ENCODE measurements at regions not wholly inside any gene's neighbourhood (a gene's known extent, or its start where the extent isn't known, plus 50 kb on each side); places are given as distances from the start of the nearest gene placed in this dataset.

- no peak for DNase-seq (ENCODE audit: low read depth in 2 of 2)
Measured at GRCh38 chrX:118167361-118167760, 50.8 kb upstream of the KLHL13 start.

- no peak for DNase-seq (ENCODE audit: low read depth in 2 of 2)
Measured at GRCh38 chrX:118171356-118171755, 54.7 kb upstream of the KLHL13 start.

- no peak for DNase-seq (ENCODE audit: low read depth in 2 of 2)
Measured at GRCh38 chrX:118174516-118175098, 58.0 kb upstream of the KLHL13 start.

GRCh38 chrX:118177708-118178107, 61.1 kb upstream of the KLHL13 start:
- DNase-seq (ENCODE audit: low read depth in 2 of 2), result no peak

- no peak for DNase-seq (ENCODE audit: low read depth in 2 of 2)
Measured at GRCh38 chrX:118178450-118178849, 61.8 kb upstream of the KLHL13 start.

GRCh38 chrX:118179161-118179560, 62.6 kb upstream of the KLHL13 start:
- no peak for DNase-seq (ENCODE audit: low read depth in 2 of 2)

- DNase-seq (ENCODE audit: low read depth in 2 of 2), result no peak
Measured at GRCh38 chrX:118179718-118180117, 63.1 kb upstream of the KLHL13 start.

- no peak for DNase-seq (ENCODE audit: low read depth in 2 of 2)
Measured at GRCh38 chrX:118181030-118181429, 64.4 kb upstream of the KLHL13 start.

GRCh38 chrX:118182025-118182424, 65.4 kb upstream of the KLHL13 start:
- DNase-seq (ENCODE audit: low read depth in 2 of 2), result no peak

GRCh38 chrX:118182681-118183080, 66.1 kb upstream of the KLHL13 start:
- DNase-seq (ENCODE audit: low read depth in 2 of 2), result no peak

GRCh38 chrX:118183606-118184005, 67.0 kb upstream of the KLHL13 start:
- DNase-seq (ENCODE audit: low read depth in 2 of 2), result no peak

GRCh38 chrX:118187100-118187499, 70.5 kb upstream of the KLHL13 start:
- DNase-seq (ENCODE audit: low read depth in 2 of 2), result no peak

- DNase-seq (ENCODE audit: low read depth in 2 of 2), result no peak
Measured at GRCh38 chrX:118189000-118189399, 72.4 kb upstream of the KLHL13 start.

- DNase-seq (ENCODE audit: low read depth in 2 of 2), result no peak
Measured at GRCh38 chrX:118189628-118190027, 73.0 kb upstream of the KLHL13 start.

GRCh38 chrX:118197730-118198129, 81.1 kb upstream of the KLHL13 start:
- no peak for DNase-seq (ENCODE audit: low read depth in 2 of 2)

- DNase-seq (ENCODE audit: low read depth in 2 of 2), result no peak
Measured at GRCh38 chrX:118198577-118198976, 82.0 kb upstream of the KLHL13 start.

GRCh38 chrX:118199997-118200396, 83.4 kb upstream of the KLHL13 start:
- no peak for DNase-seq (ENCODE audit: low read depth in 2 of 2)

GRCh38 chrX:118205421-118206395, 89.1 kb upstream of the KLHL13 start:
- no peak for DNase-seq (ENCODE audit: low read depth in 2 of 2)

GRCh38 chrX:118207831-118208453, 91.3 kb upstream of the KLHL13 start:
- DNase-seq (ENCODE audit: low read depth in 2 of 2), result no peak

- DNase-seq (ENCODE audit: low read depth in 2 of 2), result no peak
Measured at GRCh38 chrX:118208481-118208880, 91.9 kb upstream of the KLHL13 start.

- no peak for DNase-seq (ENCODE audit: low read depth in 2 of 2)
Measured at GRCh38 chrX:118211891-118212816, 95.5 kb upstream of the KLHL13 start.

GRCh38 chrX:118212817-118213183, 96.2 kb upstream of the KLHL13 start:
- DNase-seq (ENCODE audit: low read depth in 2 of 2), result no peak

Data from stimulated activated CD4-positive, alpha-beta T cell treated with anti-CD3 and anti-CD28 coated beads, Interleukin-4, amount 100 ng/mL, for 48 hours (primary cell).